Peyer's patch (tissue), 4 donors: ENCODE measurements at regions not wholly inside any gene's neighbourhood (a gene's known extent, or its start where the extent isn't known, plus 50 kb on each side); places are given as distances from the start of the nearest gene placed in this dataset.

Source experiments
- POLR2A ChIP-seq, 2 donors: fragments of 450-650 bp; IDR thresholded peaks; one replicate each; pipeline ENCODE4 v1.5.1; 2017; ENCODE audit warnings: antibody characterized with exemption in 2 of 2, mild to moderate bottlenecking in 2 of 2, moderate library complexity in 2 of 2
- TF ChIP-seq, protein P1 (sequence below), 6 experiments: fragments of 450-650 bp in 4 of 6; fragments of 200-600 bp in 2 of 6; sonication (generic) in 1 of 6; IDR thresholded peaks; one replicate each; pipeline ENCODE4 v1.5.1; 2017 to 2019; ENCODE audit warnings: antibody characterized with exemption in 6 of 6, mild to moderate bottlenecking in 3 of 6, moderate library complexity in 1 of 6

DNA sequence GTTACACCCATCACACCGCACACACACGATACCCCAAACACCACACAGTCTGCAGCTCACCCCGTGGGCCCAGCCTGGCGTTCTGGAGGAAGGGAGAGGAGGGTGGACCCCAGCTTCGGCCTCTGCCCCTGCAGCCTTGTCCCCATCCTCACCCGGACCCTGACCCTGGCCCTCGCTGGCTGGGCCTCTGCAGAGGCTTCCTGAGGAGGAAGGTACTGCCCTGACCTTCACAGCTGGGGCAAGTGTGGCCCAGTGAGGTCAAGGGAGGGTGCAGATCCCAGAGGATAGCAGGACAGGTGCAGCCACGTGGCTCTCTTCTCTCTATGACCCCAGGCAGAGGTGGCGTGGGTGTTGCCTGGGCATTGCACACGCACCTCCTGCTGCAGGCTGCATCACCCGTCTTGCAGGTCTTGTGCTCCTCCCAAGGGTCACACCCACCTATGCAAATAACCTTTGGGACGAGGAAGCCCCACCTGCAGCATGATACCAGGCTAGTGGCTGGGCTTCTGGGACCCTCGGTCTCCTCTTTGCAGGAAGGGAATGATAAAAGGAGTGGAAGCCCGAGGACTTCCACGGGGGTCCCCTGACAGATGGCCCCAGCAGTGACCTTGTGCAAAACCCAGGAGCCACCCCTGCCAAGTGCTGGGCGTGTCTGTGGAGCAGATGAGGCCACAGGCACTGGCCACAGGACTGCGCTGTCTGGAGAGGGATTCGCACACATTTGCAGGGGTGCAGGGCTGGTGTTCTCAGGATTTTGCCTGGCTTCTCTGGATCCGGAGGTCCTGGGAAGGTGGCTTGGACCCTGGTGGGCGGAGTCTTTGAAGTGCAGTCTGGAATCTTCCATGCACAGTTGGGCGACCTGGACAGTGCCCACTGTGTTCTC lies 1241.5 kb downstream of the BRD1 start:
- TF ChIP-seq, protein P1, sequence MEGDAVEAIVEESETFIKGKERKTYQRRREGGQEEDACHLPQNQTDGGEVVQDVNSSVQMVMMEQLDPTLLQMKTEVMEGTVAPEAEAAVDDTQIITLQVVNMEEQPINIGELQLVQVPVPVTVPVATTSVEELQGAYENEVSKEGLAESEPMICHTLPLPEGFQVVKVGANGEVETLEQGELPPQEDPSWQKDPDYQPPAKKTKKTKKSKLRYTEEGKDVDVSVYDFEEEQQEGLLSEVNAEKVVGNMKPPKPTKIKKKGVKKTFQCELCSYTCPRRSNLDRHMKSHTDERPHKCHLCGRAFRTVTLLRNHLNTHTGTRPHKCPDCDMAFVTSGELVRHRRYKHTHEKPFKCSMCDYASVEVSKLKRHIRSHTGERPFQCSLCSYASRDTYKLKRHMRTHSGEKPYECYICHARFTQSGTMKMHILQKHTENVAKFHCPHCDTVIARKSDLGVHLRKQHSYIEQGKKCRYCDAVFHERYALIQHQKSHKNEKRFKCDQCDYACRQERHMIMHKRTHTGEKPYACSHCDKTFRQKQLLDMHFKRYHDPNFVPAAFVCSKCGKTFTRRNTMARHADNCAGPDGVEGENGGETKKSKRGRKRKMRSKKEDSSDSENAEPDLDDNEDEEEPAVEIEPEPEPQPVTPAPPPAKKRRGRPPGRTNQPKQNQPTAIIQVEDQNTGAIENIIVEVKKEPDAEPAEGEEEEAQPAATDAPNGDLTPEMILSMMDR (IDR thresholded peaks at IDR 0.05), result no peak
- no peak for TF ChIP-seq POLR2A (IDR thresholded peaks at IDR 0.05)
